ENCODE measurements at regions not wholly inside any gene's neighbourhood (a gene's known extent, or its start where the extent isn't known, plus 50 kb on each side); places are given as distances from the start of the nearest gene placed in this dataset.

DNA sequence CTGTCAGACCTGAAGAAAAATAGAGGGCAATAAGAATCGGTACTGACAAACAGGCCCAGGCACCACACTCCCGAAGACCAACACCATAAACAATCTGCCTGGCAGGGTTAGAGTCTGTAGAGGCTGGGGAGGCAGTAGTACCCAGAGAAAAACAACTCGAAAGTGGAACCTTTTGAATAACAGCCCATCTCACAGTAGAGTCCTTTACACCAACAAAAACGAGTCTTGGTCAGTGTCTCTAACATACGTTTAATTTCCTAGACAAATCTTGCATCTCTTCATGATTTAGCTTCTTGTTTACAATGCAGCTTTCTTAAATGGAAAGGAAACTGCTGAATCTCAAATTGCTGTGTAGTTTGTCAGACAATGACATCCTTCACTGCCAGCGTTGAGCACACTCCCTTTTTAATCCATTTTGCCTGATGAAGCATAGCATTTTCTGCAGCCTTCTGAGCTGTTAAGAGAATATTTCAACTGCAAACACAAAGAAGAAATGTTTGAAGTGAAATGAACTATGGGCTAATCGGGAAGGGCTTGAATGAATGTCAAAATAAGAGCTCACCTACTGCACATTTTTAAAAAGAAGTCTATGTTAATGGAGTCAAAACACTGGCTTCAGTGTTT lies 73.1 kb upstream of the DSG1 start:
- TF ChIP-seq EP300 (IDR thresholded peaks at IDR 0.05; ENCODE audit: borderline replicate concordance): peak; percentile 85
- TF ChIP-seq CEBPB (IDR thresholded peaks at IDR 0.05): peak; percentile 47
- TF ChIP-seq FOXM1 (IDR thresholded peaks at IDR 0.05; ENCODE audit: borderline replicate concordance, low read depth): peak; percentile 83
- TF ChIP-seq, protein P1, sequence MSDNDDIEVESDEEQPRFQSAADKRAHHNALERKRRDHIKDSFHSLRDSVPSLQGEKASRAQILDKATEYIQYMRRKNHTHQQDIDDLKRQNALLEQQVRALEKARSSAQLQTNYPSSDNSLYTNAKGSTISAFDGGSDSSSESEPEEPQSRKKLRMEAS (IDR thresholded peaks at IDR 0.05): peak; percentile 55; the same call in 1 of the 2 replicates
- TF ChIP-seq TCF12 (IDR thresholded peaks at IDR 0.05; ENCODE audit: low read depth): peak; percentile 87
- TF ChIP-seq YY1 (IDR thresholded peaks at IDR 0.05; ENCODE audit: low read depth): no peak; the same call in 1 of the 2 replicates
- TF ChIP-seq TEAD4 (IDR thresholded peaks at IDR 0.05): peak; percentile 83
- no peak for TF ChIP-seq TAF1 (IDR thresholded peaks at IDR 0.05; ENCODE audit: low read depth)
- TF ChIP-seq RAD21 (IDR thresholded peaks at IDR 0.05; ENCODE audit: low read depth): peak; percentile 26
- TF ChIP-seq, protein P2, sequence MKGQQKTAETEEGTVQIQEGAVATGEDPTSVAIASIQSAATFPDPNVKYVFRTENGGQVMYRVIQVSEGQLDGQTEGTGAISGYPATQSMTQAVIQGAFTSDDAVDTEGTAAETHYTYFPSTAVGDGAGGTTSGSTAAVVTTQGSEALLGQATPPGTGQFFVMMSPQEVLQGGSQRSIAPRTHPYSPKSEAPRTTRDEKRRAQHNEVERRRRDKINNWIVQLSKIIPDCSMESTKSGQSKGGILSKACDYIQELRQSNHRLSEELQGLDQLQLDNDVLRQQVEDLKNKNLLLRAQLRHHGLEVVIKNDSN (IDR thresholded peaks at IDR 0.05): no peak
- peak; percentile 81 for TF ChIP-seq NFIC (IDR thresholded peaks at IDR 0.05)
- TF ChIP-seq ZBTB7A (IDR thresholded peaks at IDR 0.05; ENCODE audit: low read depth): no peak
- TF ChIP-seq EGR1 (IDR thresholded peaks at IDR 0.05): no peak
- no peak for TF ChIP-seq CREB1 (IDR thresholded peaks at IDR 0.05; ENCODE audit: low read depth)
- TF ChIP-seq, protein P3, sequence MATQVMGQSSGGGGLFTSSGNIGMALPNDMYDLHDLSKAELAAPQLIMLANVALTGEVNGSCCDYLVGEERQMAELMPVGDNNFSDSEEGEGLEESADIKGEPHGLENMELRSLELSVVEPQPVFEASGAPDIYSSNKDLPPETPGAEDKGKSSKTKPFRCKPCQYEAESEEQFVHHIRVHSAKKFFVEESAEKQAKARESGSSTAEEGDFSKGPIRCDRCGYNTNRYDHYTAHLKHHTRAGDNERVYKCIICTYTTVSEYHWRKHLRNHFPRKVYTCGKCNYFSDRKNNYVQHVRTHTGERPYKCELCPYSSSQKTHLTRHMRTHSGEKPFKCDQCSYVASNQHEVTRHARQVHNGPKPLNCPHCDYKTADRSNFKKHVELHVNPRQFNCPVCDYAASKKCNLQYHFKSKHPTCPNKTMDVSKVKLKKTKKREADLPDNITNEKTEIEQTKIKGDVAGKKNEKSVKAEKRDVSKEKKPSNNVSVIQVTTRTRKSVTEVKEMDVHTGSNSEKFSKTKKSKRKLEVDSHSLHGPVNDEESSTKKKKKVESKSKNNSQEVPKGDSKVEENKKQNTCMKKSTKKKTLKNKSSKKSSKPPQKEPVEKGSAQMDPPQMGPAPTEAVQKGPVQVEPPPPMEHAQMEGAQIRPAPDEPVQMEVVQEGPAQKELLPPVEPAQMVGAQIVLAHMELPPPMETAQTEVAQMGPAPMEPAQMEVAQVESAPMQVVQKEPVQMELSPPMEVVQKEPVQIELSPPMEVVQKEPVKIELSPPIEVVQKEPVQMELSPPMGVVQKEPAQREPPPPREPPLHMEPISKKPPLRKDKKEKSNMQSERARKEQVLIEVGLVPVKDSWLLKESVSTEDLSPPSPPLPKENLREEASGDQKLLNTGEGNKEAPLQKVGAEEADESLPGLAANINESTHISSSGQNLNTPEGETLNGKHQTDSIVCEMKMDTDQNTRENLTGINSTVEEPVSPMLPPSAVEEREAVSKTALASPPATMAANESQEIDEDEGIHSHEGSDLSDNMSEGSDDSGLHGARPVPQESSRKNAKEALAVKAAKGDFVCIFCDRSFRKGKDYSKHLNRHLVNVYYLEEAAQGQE (IDR thresholded peaks at IDR 0.05; ENCODE audit: low read depth): no peak

DNA sequence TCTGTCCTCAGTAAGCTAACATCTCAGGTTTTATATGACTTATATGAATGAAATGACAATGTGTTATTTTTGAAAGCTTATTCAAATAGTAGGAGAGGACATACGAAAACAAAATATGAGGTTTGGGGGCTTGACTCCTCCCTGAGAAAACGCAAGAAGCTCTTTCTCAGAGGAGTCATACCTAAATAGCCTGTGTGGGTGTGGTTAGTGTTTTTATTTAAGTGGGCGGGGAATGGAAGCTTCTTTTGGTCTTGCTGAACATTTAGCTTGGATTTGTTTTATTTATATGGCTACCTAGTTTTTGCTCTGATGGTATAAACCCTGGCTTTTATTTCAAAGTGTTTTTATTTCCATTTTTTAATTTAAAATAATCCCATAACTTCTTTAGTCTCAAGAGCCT lies 72.1 kb upstream of the DSG1 start:
- no peak for TF ChIP-seq RAD21 (IDR thresholded peaks at IDR 0.05; ENCODE audit: low read depth)
- no peak for TF ChIP-seq TEAD4 (IDR thresholded peaks at IDR 0.05)
- TF ChIP-seq TCF12 (IDR thresholded peaks at IDR 0.05; ENCODE audit: low read depth): no peak
- TF ChIP-seq NFIC (IDR thresholded peaks at IDR 0.05): no peak
- TF ChIP-seq, protein P3 (IDR thresholded peaks at IDR 0.05; ENCODE audit: low read depth): no peak
- TF ChIP-seq YY1 (IDR thresholded peaks at IDR 0.05; ENCODE audit: low read depth): no peak
- TF ChIP-seq, protein P1 (IDR thresholded peaks at IDR 0.05): no peak
- TF ChIP-seq CEBPB (IDR thresholded peaks at IDR 0.05): no peak
- no peak for TF ChIP-seq CREB1 (IDR thresholded peaks at IDR 0.05; ENCODE audit: low read depth)
- TF ChIP-seq ZBTB7A (IDR thresholded peaks at IDR 0.05; ENCODE audit: low read depth): no peak
- no peak for TF ChIP-seq TAF1 (IDR thresholded peaks at IDR 0.05; ENCODE audit: low read depth)
- no peak for TF ChIP-seq EGR1 (IDR thresholded peaks at IDR 0.05)
- TF ChIP-seq FOXM1 (IDR thresholded peaks at IDR 0.05; ENCODE audit: borderline replicate concordance, low read depth): no peak
- TF ChIP-seq EP300 (IDR thresholded peaks at IDR 0.05; ENCODE audit: borderline replicate concordance): no peak
- TF ChIP-seq, protein P2 (IDR thresholded peaks at IDR 0.05): no peak

DNA sequence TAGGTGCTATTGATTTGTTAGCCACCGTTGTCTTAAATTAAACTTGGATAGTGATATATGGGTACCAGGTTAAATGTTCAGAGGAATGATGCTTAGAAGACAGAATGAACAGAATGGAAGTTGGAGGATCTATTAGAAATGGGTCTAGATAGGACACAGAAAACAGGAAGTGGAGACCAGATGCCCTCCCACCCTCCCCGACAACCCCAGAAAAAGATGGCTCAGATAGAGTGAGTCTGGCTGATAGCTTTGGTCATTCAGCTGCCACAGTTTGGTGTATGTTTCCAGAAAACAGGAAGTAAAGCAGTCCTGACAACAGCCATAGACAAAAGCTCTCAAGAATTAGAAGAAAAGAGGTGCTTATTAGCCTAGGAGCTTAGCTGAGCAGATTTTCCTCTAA lies 71.5 kb upstream of the DSG1 start:
- TF ChIP-seq EP300 (IDR thresholded peaks at IDR 0.05; ENCODE audit: borderline replicate concordance): no peak
- TF ChIP-seq EGR1 (IDR thresholded peaks at IDR 0.05): no peak

DNA sequence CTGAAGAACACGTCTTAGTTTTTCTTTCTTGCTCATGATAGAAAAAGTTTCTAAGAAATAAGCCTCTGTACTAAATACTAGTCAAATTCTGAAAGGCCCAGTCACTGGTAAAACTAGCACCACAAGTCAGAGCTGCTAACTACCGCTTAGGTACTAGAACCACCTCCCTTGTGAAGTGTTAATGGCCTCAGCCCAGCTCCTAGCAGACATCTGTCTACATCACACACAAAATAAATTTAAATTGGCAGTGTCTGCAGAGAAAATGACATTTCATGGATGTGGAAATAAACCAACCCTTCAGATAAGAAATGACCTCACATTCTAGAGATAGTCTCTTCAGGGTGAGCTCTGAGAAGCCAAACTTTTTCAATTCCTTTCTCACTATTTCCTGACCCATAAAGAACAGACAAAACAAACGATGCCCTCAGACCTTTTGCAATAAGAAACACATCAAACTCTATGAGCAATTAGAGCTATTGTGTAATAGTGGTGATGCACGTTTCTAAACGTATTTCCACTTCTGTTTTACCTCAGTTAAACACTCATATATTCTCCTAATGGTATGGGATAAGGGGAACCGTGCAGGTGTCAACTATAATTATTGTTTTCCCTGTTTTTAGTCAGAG lies 70.3 kb upstream of the DSG1 start:
- TF ChIP-seq ZBTB7A (IDR thresholded peaks at IDR 0.05; ENCODE audit: low read depth) (no peak), TAF1 (IDR thresholded peaks at IDR 0.05; ENCODE audit: low read depth) (no peak), EGR1 (IDR thresholded peaks at IDR 0.05) (no peak), CEBPB (IDR thresholded peaks at IDR 0.05) (no peak), EP300 (IDR thresholded peaks at IDR 0.05; ENCODE audit: borderline replicate concordance) (no peak), NFIC (IDR thresholded peaks at IDR 0.05) (no peak), RAD21 (IDR thresholded peaks at IDR 0.05; ENCODE audit: low read depth) (no peak), CREB1 (IDR thresholded peaks at IDR 0.05; ENCODE audit: low read depth) (no peak), TCF12 (IDR thresholded peaks at IDR 0.05; ENCODE audit: low read depth) (no peak), FOXM1 (IDR thresholded peaks at IDR 0.05; ENCODE audit: borderline replicate concordance, low read depth) (no peak), YY1 (IDR thresholded peaks at IDR 0.05; ENCODE audit: low read depth) (no peak), TEAD4 (IDR thresholded peaks at IDR 0.05) (no peak)
- TF ChIP-seq, protein P3 (IDR thresholded peaks at IDR 0.05; ENCODE audit: low read depth): no peak
- TF ChIP-seq, protein P2 (IDR thresholded peaks at IDR 0.05): no peak
- TF ChIP-seq, protein P1 (IDR thresholded peaks at IDR 0.05): no peak
